ENCODE measurements at regions not wholly inside any gene's neighbourhood (a gene's known extent, or its start where the extent isn't known, plus 50 kb on each side); places are given as distances from the start of the nearest gene placed in this dataset.

GRCh38 chr21:35338281-35338680 is 289.2 kb upstream of the RUNX1 start:
- TF ChIP-seq CTCF (IDR thresholded peaks at IDR 0.05; ENCODE audit: low read depth, low read length, missing control alignments) = no peak
- no peak for DNase-seq (ENCODE audit: low read depth)
- in situ Hi-C loops (cut with HindIII; ENCODE audit: low sequenced_read_pairs) = no loop called here
- H3K4me3 ChIP-seq (ENCODE audit: low read depth, low read length) = no peak overlapping the region

- in situ Hi-C loops (cut with HindIII; ENCODE audit: low sequenced_read_pairs) = no loop called here
- no peak for TF ChIP-seq CTCF (IDR thresholded peaks at IDR 0.05; ENCODE audit: low read depth, low read length, missing control alignments)
- DNase-seq (ENCODE audit: low read depth) = no peak
- H3K4me3 ChIP-seq (ENCODE audit: low read depth, low read length) = no peak overlapping the region
Measured at GRCh38 chr21:35337573-35337972, 288.5 kb upstream of the RUNX1 start.

GRCh38 chr21:35336534-35336933 is 287.4 kb upstream of the RUNX1 start:
- in situ Hi-C loops (cut with HindIII; ENCODE audit: low sequenced_read_pairs) = no loop called here
- no peak for TF ChIP-seq CTCF (IDR thresholded peaks at IDR 0.05; ENCODE audit: low read depth, low read length, missing control alignments)
- no peak overlapping the region for H3K4me3 ChIP-seq (ENCODE audit: low read depth, low read length)
- no peak for DNase-seq (ENCODE audit: low read depth)

- TF ChIP-seq CTCF (IDR thresholded peaks at IDR 0.05; ENCODE audit: low read depth, low read length, missing control alignments) = no peak
- no peak for DNase-seq (ENCODE audit: low read depth)
- in situ Hi-C loops (cut with HindIII; ENCODE audit: low sequenced_read_pairs) = no loop called here
- no peak overlapping the region for H3K4me3 ChIP-seq (ENCODE audit: low read depth, low read length)
Measured at GRCh38 chr21:35335951-35336446, 286.9 kb upstream of the RUNX1 start.

GRCh38 chr21:35333831-35334618 is 284.9 kb upstream of the RUNX1 start:
- DNase-seq (ENCODE audit: low read depth) = no peak
- no peak for TF ChIP-seq CTCF (IDR thresholded peaks at IDR 0.05; ENCODE audit: low read depth, low read length, missing control alignments)
- H3K4me3 ChIP-seq (ENCODE audit: low read depth, low read length) = no peak overlapping the region
- in situ Hi-C loops (cut with HindIII; ENCODE audit: low sequenced_read_pairs) = no loop called here

GRCh38 chr21:35332841-35333426 is 283.8 kb upstream of the RUNX1 start:
- no peak overlapping the region for H3K4me3 ChIP-seq (ENCODE audit: low read depth, low read length)
- in situ Hi-C loops (cut with HindIII; ENCODE audit: low sequenced_read_pairs) = no loop called here
- DNase-seq (ENCODE audit: low read depth) = no peak
- no peak for TF ChIP-seq CTCF (IDR thresholded peaks at IDR 0.05; ENCODE audit: low read depth, low read length, missing control alignments)
